SK-N-SH treated with all-trans-retinoic acid at 6 μM for 48 hours (cell line): ENCODE measurements at regions not wholly inside any gene's neighbourhood (a gene's known extent, or its start where the extent isn't known, plus 50 kb on each side); places are given as distances from the start of the nearest gene placed in this dataset.

ENCODE experiments used
- OSR1 ChIP-seq: fragments of 250-450 bp; sonication (Bioruptor Pico); IDR thresholded peaks from 2 replicates; pipeline ENCODE4 v1.8.0; 2022; ENCODE audit warnings: moderate library complexity, mild to moderate bottlenecking, inconsistent platforms
- ZNF565 ChIP-seq: fragments of 450-650 bp; formaldehyde crosslinking; conservative IDR thresholded peaks from 2 replicates; pipeline ENCODE4 v1.5.0; 2020; ENCODE audit warnings: low read depth, mild to moderate bottlenecking, moderate library complexity

GRCh38 chr4:146088690-146089089, 86.8 kb upstream of the LSM6 start:
- no peak for TF ChIP-seq ZNF565 (CRISPR knock-in tag)
- TF ChIP-seq OSR1 = no peak
